Esophagus muscularis mucosa (tissue), 4 donors: ENCODE measurements at regions not wholly inside any gene's neighbourhood (a gene's known extent, or its start where the extent isn't known, plus 50 kb on each side); places are given as distances from the start of the nearest gene placed in this dataset.

Experiments used
- DNase-seq: peaks from one replicate; pipeline ENCODE4 v3.0.0-alpha.2; 2017; ENCODE audit errors: extremely low spot score
- H3K27ac ChIP-seq, 4 donors: fragments of 200-600 bp; sonication (generic); replicated peaks in 1 of 4; 1 replicate in 3 of 4; 2 replicates in 1 of 4; pipeline ENCODE4 v1.5.1; 2016 to 2019; ENCODE audit warnings: mild to moderate bottlenecking in 1 of 4
- H3K27me3 ChIP-seq, 4 donors: fragments of 200-600 bp; sonication (generic); one replicate each; pipeline versions ENCODE4 v1.5.1 to v1.6.0; 2016 to 2019
- H3K36me3 ChIP-seq, 4 donors: fragments of 200-600 bp; sonication (generic); one replicate each; pipeline ENCODE4 v1.5.1; 2016 to 2019
- H3K4me1 ChIP-seq, 4 donors: fragments of 200-600 bp; sonication (generic); one replicate each; pipeline ENCODE4 v1.5.1; 2016 to 2019
- H3K4me3 ChIP-seq, 4 donors: fragments of 200-600 bp; sonication (generic); 1 replicate in 2 of 4; 2 replicates in 2 of 4; pipeline ENCODE4 v1.5.1; 2016 to 2019; ENCODE audit warnings: mild to moderate bottlenecking in 4 of 4, moderate library complexity in 1 of 4
- H3K9me3 ChIP-seq, 4 donors: fragments of 200-600 bp; sonication (generic); 1 replicate in 3 of 4; 2 replicates in 1 of 4; pipeline ENCODE4 v1.5.1; 2016 to 2019
- EP300 ChIP-seq: sonication (generic); formaldehyde crosslinking; IDR thresholded peaks from one replicate; pipeline ENCODE4 v1.6.1; 2017; ENCODE audit warnings: antibody characterized with exemption
- POLR2A ChIP-seq: fragments of 450-650 bp; IDR thresholded peaks from one replicate; pipeline ENCODE4 v1.6.1; 2017; ENCODE audit warnings: antibody characterized with exemption, moderate library complexity, mild to moderate bottlenecking, low read depth
- POLR2AphosphoS5 ChIP-seq, 2 donors: sonication (generic); formaldehyde crosslinking; IDR thresholded peaks; one replicate each; pipeline ENCODE4 v1.6.1; 2017; ENCODE audit warnings: antibody characterized with exemption in 2 of 2
- WGBS: methylation state at CpG from one replicate; pipeline ENCODE4 v1.1.5; 2018; 5-methylcytosine and 5-hydroxymethylcytosine counted together
- intact Hi-C: fragments of 100-400 bp; cut with DNase I; formaldehyde crosslinking; loops from one replicate; pipeline ENCODE4 v1.15.1; 2023
- TF ChIP-seq, protein P1 (sequence below), 3 experiments: fragments of 200-600 bp in 2 of 3; fragments of 450-650 bp in 1 of 3; sonication (generic) in 2 of 3; IDR thresholded peaks; one replicate each; pipeline ENCODE4 v1.5.1; 2017 to 2019; ENCODE audit warnings: antibody characterized with exemption in 3 of 3, mild to moderate bottlenecking in 2 of 3, moderate library complexity in 1 of 3

DNA sequence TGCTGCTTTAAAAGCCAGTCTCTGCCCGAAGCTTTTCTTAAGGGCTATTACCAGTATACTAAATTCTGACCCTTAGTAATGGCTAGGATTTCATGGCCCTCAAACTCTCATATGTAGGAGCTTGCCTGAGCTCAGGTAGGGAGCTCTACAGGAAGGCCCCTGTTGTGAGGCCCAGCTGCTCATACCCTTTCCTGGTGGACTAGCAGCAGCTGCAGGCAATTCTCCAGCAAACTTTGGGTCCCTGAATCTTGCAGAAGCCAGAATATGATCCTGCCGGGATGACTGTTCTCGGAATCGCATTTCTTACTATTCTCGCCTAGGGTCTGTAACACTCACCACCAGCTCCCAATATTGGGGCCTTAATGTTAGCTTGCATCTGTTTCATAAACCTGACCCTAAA lies 106.4 kb upstream of the SERTAD2 start:
- Histone ChIP-seq H3K9me3 (no peaks in the 10 kb centered on the region), H3K4me3 (no peak overlapping the region), H3K36me3 (no peaks in the 10 kb centered on the region), H3K27me3 (no peaks in the 10 kb centered on the region), H3K4me1 (no peaks in the 10 kb centered on the region), H3K27ac (no peak overlapping the region)
- intact Hi-C loops, result no loop called here
- DNase-seq, result no peak
- WGBS, result 96% methylated on average over 5 of the region's 5 CpGs
- TF ChIP-seq POLR2A, result no peak
- no peak for TF ChIP-seq POLR2AphosphoS5 (IDR thresholded peaks at IDR 0.05)

GRCh38 chr2:64762301-64762997 lies 108.7 kb upstream of the SERTAD2 start:
- no peak overlapping the region for H3K27ac ChIP-seq
- DNase-seq, result no peak
- no peak for TF ChIP-seq EP300
- no peak for TF ChIP-seq POLR2A
- TF ChIP-seq, protein P1, sequence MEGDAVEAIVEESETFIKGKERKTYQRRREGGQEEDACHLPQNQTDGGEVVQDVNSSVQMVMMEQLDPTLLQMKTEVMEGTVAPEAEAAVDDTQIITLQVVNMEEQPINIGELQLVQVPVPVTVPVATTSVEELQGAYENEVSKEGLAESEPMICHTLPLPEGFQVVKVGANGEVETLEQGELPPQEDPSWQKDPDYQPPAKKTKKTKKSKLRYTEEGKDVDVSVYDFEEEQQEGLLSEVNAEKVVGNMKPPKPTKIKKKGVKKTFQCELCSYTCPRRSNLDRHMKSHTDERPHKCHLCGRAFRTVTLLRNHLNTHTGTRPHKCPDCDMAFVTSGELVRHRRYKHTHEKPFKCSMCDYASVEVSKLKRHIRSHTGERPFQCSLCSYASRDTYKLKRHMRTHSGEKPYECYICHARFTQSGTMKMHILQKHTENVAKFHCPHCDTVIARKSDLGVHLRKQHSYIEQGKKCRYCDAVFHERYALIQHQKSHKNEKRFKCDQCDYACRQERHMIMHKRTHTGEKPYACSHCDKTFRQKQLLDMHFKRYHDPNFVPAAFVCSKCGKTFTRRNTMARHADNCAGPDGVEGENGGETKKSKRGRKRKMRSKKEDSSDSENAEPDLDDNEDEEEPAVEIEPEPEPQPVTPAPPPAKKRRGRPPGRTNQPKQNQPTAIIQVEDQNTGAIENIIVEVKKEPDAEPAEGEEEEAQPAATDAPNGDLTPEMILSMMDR (IDR thresholded peaks at IDR 0.05), result no peak
- TF ChIP-seq POLR2AphosphoS5 (IDR thresholded peaks at IDR 0.05), result no peak
- H3K36me3 ChIP-seq, result no peaks in the 10 kb centered on the region
- no peaks in the 10 kb centered on the region for H3K27me3 ChIP-seq
- intact Hi-C loops, result no loop called here
- 81% methylated on average over 4 of the region's 4 CpGs for WGBS
- no peak overlapping the region for H3K4me3 ChIP-seq
- peaks cover 0 to 6% (median 5%) of the 10 kb centered on the region in 4 donors for H3K4me1 ChIP-seq
- no peaks in the 10 kb centered on the region for H3K9me3 ChIP-seq

DNA sequence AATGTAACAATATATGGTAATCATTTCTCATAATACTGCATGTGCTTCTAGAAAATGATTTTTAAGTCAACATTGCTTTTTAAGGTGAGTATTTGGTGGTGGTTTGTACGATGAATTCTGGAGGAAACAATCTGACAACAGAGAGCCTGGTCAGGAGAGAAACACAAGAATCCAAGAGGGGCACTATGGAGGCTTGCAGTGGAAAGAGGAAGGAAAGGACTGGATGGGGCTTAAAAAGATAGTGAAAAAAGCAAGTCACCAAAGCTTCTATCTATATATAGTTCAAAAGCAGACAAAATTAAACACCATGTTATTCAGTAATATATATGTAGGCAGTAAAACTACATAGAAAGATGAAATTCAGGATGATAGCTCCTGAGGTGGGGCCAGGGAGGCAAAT lies 109.4 kb upstream of the SERTAD2 start:
- Histone ChIP-seq H3K4me1 (peaks cover 0 to 8% (median 5%) of the 10 kb centered on the region in 4 donors), H3K9me3 (no peaks in the 10 kb centered on the region), H3K27ac (no peak overlapping the region), H3K36me3 (no peaks in the 10 kb centered on the region), H3K27me3 (no peaks in the 10 kb centered on the region), H3K4me3 (no peak overlapping the region)
- TF ChIP-seq POLR2A (no peak), EP300 (no peak), POLR2AphosphoS5 (IDR thresholded peaks at IDR 0.05) (no peak)
- TF ChIP-seq, protein P1 (IDR thresholded peaks at IDR 0.05), result no peak
- 63% methylated on average over 1 of the region's 1 CpG for WGBS
- no peak for DNase-seq
- intact Hi-C loops, result no loop called here

- intact Hi-C loops, result loop anchor here (5.0 kb wide), 2 partner anchors 67 to 113 kb away; partner anchors contain the start of gene SERTAD2
- WGBS, result 83% methylated on average over 4 of the region's 4 CpGs
Observed at GRCh38 chr2:64765160-64765805, 111.6 kb upstream of the SERTAD2 start.

More at GRCh38 chr2:64765160-64765805, 111.6 kb upstream of the SERTAD2 start:
- no peak for DNase-seq
- Histone ChIP-seq H3K4me1 (peaks cover 8 to 24% (median 21%) of the 10 kb centered on the region in 4 donors), H3K9me3 (no peaks in the 10 kb centered on the region), H3K27me3 (no peaks in the 10 kb centered on the region), H3K36me3 (no peaks in the 10 kb centered on the region), H3K27ac (no peak overlapping the region), H3K4me3 (no peak overlapping the region)
- TF ChIP-seq EP300 (no peak), POLR2AphosphoS5 (IDR thresholded peaks at IDR 0.05) (no peak), POLR2A (no peak)
- TF ChIP-seq, protein P1 (IDR thresholded peaks at IDR 0.05), result no peak
